HG03108 (cell line): ENCODE measurements at regions not wholly inside any gene's neighbourhood (a gene's known extent, or its start where the extent isn't known, plus 50 kb on each side); places are given as distances from the start of the nearest gene placed in this dataset.

Experiments used
- ATAC-seq: cut with Tn5 transposase; IDR thresholded peaks from one replicate; pipeline ENCODE4 v1.9.1; 2021; ENCODE audit warnings: moderate library complexity; ENCODE audit not compliant: unreplicated experiment

DNA sequence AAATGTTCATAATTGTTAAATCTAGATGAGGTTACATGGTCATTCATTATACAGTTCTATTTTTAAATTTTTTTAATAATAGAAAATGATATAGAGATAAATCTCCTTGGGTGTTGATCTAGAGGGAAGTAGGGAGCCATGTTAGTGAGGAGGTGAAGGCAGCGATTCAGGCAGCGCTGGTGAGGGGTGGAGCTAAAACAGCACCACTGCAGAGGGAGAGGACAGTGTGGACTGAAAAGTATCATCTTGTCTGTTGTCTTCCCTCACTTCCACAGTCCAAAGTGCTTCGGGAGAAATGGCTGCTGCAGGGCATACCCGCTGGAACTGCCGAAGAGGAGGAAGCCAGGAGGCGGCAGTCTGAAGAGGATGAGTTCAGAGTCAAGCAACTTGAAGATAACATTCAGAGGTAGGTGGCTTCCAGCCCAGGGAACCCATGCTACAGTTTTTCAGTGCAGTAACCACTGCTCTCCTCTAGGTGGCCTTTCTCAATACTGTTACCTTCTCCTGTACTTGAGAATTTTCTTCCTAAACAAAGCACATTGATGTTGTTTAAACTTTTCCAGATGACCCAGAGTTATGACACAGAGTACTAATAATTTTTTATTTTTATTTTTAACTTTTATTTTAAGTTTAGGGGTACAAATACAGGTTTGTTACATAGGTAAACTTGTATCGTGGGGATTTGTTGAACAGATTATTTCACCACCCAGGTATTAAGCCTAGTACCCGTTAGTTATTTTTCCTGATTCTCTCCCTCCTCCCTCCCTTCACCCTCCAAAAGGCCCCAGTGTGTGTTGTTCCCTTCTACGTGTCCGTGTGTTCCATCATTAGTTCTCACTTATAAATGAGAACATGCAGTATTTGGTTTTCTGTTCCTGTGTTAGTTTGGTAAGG, 100.5 kb downstream of the PALM2AKAP2 start:
- no peak for ATAC-seq

DNA sequence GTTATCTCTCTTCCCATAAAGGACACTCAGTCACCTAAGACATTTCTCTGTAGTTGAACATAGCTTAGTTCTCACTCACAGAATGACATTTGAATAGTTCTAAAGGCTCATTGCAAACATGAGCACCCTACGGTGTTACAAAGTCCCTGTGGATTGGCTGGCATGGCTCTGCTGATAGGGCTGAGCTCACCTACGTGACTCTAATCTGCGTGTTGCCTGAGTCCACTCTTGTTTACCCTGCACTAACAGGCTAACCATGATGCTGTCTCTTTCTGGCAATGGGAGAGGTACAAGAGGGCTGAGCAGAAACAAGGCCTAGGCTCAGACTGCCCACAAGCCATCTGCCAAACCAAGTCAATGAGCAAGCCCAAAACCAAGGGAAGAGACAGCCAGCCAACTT, 103.6 kb downstream of the PALM2AKAP2 start:
- ATAC-seq = no peak

DNA sequence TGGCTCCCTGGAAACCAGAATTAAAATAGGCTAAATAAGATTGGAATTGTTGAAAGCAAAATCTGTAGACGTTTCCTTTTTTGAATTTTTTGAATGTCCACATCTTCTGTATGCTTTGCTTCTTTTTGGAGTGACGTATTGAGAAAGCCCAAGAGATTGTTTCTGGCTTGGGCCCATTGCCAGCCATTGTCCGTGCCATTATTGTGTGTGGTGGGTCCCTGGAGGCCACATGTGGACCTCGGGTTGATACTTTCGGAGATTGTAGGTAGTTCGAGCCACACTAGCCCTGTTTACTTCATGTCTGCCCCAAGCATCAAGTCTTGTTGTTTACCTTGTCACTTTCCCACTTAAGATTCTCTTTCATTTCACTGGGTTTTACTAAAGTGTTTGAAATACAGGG, 106.0 kb downstream of the PALM2AKAP2 start:
- no peak for ATAC-seq

DNA sequence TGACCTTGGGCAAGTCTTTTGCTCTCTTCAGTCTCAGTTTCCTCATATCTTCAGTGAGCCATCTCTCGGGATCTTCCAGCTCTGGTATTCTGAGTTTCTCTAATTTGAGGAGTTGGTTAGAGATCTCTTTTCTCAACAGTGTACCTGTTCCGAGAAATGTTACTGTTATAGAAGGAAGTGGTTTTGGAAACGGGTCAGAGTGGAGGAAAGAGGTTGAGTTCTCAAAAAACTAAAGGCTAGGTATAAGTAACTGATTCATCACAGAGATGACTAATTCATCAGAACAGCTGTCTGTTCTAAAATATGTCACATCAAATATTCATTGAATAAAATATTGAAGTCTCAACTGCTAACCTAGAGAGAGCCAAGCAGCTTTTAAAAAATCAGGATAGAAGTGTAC, 106.6 kb downstream of the PALM2AKAP2 start:
- no peak for ATAC-seq

DNA sequence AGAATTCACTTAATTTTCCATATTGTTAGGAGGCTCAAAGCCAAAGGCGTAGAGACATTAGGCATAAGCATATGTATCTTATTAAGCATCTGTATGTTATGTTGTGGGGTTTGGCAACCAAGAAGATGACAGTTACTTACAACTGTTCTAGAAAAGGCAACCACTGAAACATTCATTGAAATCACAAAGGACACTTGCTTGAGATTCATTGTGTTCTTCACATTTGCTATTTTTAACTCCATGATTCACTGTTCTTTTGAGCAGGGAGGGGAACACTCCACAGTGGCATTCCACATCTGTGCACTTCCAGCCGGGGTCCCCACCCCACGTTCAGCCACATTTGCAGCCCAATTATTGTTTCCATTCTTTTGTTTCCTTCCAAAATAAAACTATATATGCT, 107.1 kb downstream of the PALM2AKAP2 start:
- ATAC-seq = no peak

DNA sequence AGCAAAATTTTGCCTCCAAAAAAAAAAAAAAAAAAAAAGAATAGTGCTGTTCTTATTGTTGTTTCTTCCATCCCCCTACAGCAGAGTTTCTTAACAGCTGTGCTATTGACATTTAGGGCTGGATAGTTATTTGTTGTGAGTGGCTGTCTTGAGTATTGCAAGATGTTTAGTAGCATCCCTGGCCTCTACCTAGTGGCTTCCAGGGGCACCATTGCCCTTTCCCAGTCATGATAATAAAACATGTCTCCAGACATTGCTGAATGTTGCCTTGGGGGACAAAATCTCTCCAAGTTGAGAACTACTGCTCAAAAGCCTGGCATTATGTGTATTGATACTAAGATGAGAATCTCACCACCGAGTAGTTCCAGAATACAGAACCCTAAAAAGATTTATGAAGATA, 108.7 kb downstream of the PALM2AKAP2 start:
- no peak for ATAC-seq

- no peak for ATAC-seq
Observed at GRCh38 chr9:109889456-109889855, 109.5 kb downstream of the PALM2AKAP2 start.

DNA sequence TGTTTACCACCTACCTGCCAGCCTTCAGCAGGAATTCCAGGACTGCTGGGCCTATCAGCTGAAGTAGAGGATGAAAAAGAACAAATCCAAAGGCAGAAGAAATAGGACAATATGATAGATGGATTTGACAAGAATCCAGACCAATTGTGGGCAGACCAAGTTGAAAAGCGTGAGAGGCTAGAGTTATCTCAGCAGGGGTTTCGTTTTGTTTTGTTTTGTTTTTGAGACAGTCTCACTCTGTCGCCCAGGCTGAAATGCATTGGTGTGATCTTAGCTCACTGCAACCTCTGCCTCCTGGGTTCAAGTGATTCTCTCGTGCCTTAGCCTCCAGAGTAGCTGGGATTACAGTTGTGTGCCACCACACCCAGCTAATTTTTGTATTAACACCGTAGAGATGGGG, 113.2 kb downstream of the PALM2AKAP2 start:
- ATAC-seq = no peak

DNA sequence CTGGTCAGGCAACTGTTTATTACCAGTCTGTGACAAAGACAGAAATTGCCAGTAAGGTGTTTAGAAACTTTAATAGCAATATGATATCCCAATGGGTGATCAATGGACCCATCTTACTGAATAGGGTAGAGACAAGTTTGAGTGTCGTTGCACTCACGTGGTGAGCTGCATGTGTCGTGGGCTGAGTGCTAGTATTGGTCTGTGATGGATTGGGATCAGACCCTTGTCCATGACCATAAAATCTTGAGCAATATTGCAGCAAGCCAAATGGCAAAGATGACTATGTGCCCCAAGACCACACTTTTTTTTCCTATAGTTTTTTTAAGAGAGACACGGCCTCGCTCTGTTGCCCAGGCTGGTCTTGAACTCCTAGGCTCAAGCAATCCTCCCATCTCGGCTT, 114.5 kb downstream of the PALM2AKAP2 start:
- ATAC-seq = no peak

DNA sequence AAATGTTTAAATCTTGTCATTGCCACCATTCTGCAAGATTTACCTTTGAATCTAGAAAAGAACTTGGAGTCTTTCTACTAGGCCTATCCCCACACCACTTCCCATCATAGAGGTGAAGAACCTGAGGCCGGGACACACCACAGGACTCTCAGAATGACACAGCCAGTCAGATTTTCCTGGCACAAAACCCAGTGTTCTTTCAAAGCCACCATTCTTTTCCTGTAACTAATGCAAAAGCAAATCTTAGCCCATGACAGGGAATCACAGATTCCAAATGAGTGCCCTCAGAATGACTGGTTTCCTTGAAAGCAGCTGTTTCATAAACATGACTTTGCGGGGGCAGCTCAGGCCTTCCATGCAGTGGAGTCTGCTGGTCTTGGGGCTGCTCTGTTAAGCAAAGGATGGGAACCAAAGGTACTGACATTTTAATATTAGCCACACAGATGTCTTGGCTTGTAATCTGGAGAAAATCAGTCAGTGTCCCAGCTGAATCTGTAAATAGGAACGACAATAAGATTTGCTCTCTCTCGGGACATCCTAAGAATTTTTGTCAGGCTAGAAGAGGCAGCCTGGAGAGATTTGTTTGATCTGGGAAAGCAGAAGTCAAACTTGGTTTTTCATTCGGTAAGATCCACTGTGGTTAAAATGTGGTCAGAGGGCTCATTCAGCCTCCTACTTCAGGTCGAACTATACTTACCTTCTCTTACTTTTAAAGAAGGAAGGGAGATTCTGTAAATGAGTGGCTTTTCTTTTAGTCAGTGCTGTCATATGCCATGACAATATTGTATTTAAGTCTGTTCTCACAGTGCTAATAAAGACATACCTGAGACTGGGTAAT, 115.1 kb downstream of the PALM2AKAP2 start:
- no peak for ATAC-seq

GRCh38 chr9:109901201-109901600, 121.2 kb downstream of the PALM2AKAP2 start:
- ATAC-seq = no peak

DNA sequence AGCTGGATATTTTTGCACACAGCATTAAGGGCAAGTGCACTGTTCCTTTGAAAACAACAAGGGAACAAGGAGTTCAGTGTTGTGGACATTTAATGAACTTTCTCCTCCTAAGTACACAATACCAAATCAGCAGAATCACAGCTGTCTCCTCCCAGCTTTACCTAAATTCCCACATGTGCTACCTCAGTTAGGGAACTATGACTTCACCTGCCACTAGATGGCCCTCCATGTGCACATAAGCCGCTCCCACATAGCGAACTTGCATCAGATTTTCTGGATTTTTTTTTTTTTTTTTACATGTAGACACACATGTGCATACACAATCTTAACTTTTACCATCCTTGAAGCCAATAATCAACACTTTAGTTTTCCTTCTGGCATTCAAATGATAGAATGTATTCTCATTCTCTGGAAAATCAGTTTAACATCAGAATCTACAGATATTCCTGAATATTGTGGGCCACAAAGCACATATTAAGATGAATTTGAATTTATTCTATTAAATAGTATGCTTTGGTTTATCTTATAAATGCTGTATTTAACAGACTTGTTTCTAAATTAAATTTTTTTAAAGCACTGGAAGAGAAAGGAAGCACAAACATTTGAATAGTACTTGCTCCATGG, 123.6 kb downstream of the PALM2AKAP2 start:
- ATAC-seq = no peak

DNA sequence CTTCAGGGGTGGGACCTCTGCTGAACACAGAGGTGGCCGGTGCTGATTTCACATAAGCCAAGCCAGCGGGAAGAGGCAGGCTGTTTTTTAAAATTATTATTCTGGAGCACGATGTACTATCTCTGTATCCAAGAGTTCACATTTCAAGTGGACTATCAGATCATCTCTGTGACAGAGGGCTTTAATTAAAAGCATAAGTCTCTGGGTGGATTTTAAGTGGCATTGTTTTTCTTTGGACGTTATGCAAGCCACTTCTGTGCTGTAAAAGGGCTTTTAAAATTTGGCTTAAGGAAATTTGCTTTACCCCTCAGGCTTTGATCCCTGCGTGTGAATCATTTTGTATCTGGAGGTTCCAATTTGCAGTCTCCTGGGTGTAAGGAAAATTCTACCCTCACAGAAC, 124.7 kb downstream of the PALM2AKAP2 start:
- no peak for ATAC-seq

DNA sequence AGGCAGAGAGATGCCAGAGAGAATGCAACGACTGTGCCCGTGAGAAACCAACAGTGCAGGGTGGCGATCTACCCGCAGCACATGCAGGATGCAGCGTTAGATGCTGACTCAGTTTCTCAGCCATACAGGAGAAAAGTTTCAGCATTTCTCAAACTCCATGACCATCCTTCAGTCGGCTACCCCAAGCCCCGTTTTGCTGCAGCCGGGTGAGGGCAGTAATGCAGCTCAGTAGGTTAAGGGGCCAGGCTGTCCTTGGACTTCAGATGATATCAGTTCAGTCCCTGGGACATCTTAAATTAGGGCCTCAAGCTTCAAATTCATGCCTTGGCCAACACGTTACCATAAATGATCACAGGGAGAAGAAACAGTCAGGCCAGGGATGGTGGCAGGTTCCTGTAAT, 125.5 kb downstream of the PALM2AKAP2 start:
- no peak for ATAC-seq

DNA sequence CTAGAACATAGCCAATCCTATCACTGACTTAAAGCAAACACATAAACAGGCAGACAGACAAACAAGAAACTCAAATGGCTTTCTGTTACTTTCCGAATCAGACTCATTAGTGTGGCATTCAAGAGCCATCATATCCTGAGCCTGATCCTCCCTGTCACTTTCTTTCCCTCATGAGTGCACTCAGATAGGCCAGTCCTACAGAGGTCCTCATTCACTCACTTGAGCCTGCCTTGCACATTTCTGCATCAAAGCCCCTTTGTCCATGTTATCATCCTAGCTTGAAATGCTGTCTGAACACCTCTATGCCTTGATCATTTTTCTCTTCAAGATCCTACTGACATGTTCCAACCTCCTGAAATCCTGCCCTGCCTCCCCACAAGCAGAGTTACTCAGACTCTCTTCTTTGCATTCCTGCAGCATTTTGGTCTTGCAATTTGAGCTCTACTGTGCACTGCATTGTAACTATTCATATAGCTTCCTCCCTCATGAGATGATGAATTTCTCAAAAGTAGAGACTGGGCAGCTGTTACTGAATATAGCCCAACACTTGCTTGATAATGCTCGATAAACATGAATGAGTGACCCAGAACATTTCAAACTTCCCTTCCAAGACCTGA, 126.9 kb downstream of the PALM2AKAP2 start:
- ATAC-seq = peak; percentile 24

GRCh38 chr9:109907400-109907799, 127.4 kb downstream of the PALM2AKAP2 start:
- ATAC-seq = peak; percentile 65

DNA sequence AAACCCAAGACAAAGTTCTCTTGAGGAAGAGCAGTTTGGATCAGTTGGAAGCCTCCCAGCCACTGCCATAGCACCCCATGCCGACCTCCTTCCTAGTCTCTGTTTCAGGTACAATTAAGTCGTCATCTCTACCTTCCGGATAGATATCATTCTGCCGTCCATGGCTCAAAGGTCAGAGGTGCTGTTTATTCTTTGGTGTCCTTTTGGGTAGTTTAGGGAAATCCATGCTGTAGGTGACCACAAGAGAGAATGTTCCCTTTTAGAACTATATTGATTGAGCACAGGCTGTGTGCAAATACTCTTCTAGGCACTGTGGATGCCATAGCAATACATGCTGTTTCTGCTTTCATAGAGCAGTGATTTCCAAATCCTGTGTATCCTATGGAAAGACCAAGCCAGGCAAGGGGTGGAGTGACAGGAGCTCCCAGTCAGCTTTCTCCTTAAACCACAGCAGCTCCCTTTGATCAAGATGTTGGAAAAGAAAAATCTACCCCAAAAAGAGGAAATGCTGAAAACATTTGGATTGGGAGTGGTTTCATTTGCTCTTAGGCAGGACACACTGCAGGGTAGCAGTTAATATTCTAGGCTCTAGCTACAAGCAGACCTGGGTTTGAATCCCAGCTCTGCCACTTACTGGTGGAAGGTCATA, 127.9 kb downstream of the PALM2AKAP2 start:
- no peak for ATAC-seq

DNA sequence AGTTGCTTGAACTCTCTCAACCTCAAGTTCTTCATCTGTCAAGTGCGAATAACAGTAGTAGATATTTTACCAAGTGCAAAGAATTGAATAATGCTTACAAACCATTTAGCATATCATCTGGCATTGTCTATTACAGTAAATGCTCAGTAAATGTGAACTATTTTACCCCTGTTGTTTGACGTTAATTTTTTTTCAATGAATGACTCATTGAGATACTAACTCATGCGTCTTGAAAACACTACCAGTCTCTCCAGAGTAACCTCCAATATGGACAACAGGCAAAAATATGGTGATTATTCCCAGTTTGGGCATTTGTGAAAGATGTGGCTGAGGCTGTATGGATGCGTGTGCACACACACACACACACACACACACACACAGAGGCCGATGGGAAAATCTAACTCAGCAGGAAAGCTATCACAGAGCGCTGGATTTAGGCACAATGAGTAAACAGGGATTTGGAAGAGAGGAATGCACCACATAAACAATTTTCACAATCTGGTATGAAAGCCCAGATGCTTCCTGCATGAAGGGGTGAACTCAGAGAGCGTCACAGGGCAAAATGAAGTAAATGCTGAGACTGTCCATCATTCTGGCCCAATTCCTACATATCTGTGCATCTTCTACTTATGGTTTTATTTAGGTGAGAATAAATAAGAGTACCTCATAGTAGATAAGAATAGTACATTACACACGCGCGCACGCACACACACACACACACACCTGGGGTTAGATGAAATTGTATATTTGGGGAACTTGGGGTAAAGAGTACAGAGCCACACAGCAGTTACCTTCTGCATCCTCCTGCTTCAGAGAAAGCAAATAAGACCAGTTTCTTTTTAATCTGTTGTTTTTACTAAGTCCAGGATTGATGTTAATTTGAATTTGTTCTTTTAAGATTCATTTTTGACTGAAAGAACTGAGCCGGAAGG, 128.7 kb downstream of the PALM2AKAP2 start:
- ATAC-seq = no peak

DNA sequence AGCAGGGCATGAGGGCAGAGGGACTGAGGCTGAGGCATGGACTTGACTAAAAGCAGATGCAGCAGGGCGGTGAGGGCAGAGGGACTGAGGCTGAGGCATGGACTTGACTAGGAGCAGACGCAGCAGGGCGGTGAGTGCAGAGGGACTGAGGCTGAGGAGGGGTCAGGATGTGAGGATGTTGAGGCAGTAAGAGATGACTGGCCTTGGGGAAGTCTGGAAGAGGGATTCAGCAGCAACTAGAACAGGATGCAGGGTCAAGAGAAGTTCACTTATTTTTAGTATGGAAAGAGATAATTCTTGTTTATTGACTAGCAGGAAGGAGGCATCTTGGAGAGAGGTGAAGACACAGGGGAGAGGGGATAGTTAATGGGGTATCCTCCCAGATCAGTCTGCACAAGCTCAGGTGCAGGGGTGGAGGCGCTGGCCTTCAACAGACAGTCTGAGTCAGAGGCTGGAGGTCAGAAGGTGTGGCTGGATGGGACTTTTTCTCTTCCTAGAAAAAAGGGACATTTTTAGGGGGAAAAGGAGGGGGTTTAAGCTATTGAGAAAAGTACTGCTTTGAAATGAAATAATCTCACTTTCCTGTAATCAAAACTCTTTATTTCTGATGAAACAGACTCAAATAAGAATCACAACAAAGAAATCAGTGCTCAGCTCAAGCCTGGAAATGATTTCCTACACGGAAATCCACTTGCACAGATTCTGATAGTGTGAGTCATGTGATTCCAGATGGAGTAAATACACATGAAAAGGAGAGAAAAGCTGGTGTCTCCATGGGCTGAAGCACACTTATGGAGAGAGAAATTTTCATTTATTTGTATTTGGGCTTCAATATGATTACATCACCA, 130.9 kb downstream of the PALM2AKAP2 start:
- ATAC-seq = no peak
